Esophagus squamous epithelium (tissue), 4 donors: ENCODE measurements at regions not wholly inside any gene's neighbourhood (a gene's known extent, or its start where the extent isn't known, plus 50 kb on each side); places are given as distances from the start of the nearest gene placed in this dataset.

Source experiments
- CTCF ChIP-seq, 6 experiments: fragments of 450-650 bp in 4 of 6; fragments of 200-600 bp in 2 of 6; sonication (generic) in 2 of 6; IDR thresholded peaks; one replicate each; pipeline ENCODE4 v1.5.1; 2016 to 2019; ENCODE audit warnings: antibody characterized with exemption in 6 of 6, mild to moderate bottlenecking in 4 of 6, moderate library complexity in 4 of 6
- POLR2A ChIP-seq, 4 donors: fragments of 450-650 bp; IDR thresholded peaks; one replicate each; pipeline ENCODE4 v1.6.1; 2017; ENCODE audit warnings: antibody characterized with exemption in 4 of 4, mild to moderate bottlenecking in 4 of 4, moderate library complexity in 3 of 4

GRCh38 chr7:47091141-47091540, 490.8 kb downstream of the TNS3 start:
- TF ChIP-seq CTCF (IDR thresholded peaks at IDR 0.05) (no peak), POLR2A (IDR thresholded peaks at IDR 0.05) (no peak)
